ENCODE measurements at regions not wholly inside any gene's neighbourhood (a gene's known extent, or its start where the extent isn't known, plus 50 kb on each side); places are given as distances from the start of the nearest gene placed in this dataset.
"Not testable (repeated sequence)": the region's sequence is repeated elsewhere in the genome, so short reads cannot be mapped to it uniquely, and the experiment has no call there.

GRCh38 chr6:156589281-156589680, 187.9 kb upstream of the ARID1B start:
- H3K36me3 ChIP-seq (ENCODE audit: control insufficient read depth, insufficient read depth, low read length), result no peaks in the 10 kb centered on the region
- H3K4me3 ChIP-seq (ENCODE audit: low read depth, low read length), result no peak overlapping the region
- H3K4me1 ChIP-seq, result no peaks in the 10 kb centered on the region
- TF ChIP-seq, protein P1, sequence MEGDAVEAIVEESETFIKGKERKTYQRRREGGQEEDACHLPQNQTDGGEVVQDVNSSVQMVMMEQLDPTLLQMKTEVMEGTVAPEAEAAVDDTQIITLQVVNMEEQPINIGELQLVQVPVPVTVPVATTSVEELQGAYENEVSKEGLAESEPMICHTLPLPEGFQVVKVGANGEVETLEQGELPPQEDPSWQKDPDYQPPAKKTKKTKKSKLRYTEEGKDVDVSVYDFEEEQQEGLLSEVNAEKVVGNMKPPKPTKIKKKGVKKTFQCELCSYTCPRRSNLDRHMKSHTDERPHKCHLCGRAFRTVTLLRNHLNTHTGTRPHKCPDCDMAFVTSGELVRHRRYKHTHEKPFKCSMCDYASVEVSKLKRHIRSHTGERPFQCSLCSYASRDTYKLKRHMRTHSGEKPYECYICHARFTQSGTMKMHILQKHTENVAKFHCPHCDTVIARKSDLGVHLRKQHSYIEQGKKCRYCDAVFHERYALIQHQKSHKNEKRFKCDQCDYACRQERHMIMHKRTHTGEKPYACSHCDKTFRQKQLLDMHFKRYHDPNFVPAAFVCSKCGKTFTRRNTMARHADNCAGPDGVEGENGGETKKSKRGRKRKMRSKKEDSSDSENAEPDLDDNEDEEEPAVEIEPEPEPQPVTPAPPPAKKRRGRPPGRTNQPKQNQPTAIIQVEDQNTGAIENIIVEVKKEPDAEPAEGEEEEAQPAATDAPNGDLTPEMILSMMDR (IDR thresholded peaks at IDR 0.05), result no peak
- no peak overlapping the region for H3K4me2 ChIP-seq (ENCODE audit: low read length)
- no peak overlapping the region for H3K9ac ChIP-seq
- no peaks in the 10 kb centered on the region for H3K79me2 ChIP-seq
- no peaks in the 10 kb centered on the region for H3K9me3 ChIP-seq (ENCODE audit: control insufficient read depth, low read length)
- no peak overlapping the region for H2AFZ ChIP-seq
- H3K27ac ChIP-seq, result no peak overlapping the region
- H3K27me3 ChIP-seq (ENCODE audit: control insufficient read depth, insufficient read depth, low read length), result no peaks in the 10 kb centered on the region

DNA sequence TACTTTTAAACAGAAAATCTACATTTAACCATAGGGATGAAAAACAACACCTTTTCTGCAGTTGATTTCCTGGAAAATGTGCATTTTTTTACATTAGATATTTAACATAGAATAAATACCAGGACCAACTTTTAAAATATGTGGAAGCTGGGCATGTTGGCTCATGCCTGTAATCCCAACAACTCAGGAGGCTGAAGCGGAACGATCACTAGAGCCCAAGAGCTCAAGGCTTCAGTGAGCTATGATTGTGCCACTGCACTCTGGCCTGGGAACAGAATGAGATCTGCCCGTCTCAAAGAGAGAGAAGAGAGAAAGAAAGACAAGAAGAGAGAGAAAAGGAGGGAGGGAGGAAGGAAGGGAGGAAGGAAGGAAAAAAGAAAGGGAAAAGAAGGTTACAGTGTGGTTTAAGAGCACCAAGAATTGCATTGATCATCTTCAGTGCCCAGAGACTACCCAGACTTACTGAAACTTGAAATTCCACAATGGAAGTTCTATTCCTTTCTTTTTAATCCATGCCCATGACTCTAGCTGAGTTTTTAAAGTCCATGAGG, 189.4 kb upstream of the ARID1B start:
- H3K36me3 ChIP-seq (ENCODE audit: control insufficient read depth, insufficient read depth, low read length), result no peaks in the 10 kb centered on the region
- TF ChIP-seq, protein P1 (IDR thresholded peaks at IDR 0.05), result no peak
- no peaks in the 10 kb centered on the region for H3K4me1 ChIP-seq
- no peaks in the 10 kb centered on the region for H3K79me2 ChIP-seq
- no peak overlapping the region for H3K27ac ChIP-seq
- no peaks in the 10 kb centered on the region for H3K27me3 ChIP-seq (ENCODE audit: control insufficient read depth, insufficient read depth, low read length)
- H3K9me3 ChIP-seq (ENCODE audit: control insufficient read depth, low read length), result no peaks in the 10 kb centered on the region
- no peak overlapping the region for H2AFZ ChIP-seq
- H3K4me3 ChIP-seq (ENCODE audit: low read depth, low read length), result no peak overlapping the region
- no peak overlapping the region for H3K9ac ChIP-seq
- H3K4me2 ChIP-seq (ENCODE audit: low read length), result no peak overlapping the region

- Histone ChIP-seq H3K9ac (no peak overlapping the region), H3K36me3 (ENCODE audit: control insufficient read depth, insufficient read depth, low read length) (no peaks in the 10 kb centered on the region), H3K79me2 (no peaks in the 10 kb centered on the region), H3K27me3 (ENCODE audit: control insufficient read depth, insufficient read depth, low read length) (no peaks in the 10 kb centered on the region), H2AFZ (no peak overlapping the region), H3K27ac (no peak overlapping the region), H3K4me3 (ENCODE audit: low read depth, low read length) (no peak overlapping the region), H3K4me1 (no peaks in the 10 kb centered on the region), H3K4me2 (ENCODE audit: low read length) (no peak overlapping the region), H3K9me3 (ENCODE audit: control insufficient read depth, low read length) (no peaks in the 10 kb centered on the region)
- TF ChIP-seq, protein P1 (IDR thresholded peaks at IDR 0.05), result no peak
Measured at GRCh38 chr6:156587071-156587470, 190.1 kb upstream of the ARID1B start.

DNA sequence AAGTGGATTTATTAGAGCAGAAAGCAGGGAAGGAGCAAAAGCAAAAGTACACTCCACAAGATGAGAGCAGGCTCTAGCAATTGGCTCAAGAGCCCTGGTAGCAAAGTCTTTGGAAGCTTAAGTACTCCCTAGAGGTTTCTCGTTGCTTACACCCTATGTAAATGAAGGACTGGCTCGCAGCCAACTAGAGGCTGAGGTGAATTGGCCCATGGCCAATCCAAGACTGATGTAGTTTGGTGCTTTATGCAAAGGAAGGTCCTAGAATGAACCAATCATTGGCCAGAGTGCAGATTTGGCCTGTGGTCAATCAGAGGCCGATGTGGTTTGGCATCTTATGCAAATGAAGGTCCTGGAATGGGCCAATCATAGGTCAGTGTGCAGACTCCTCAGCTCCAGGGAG, 191.3 kb upstream of the ARID1B start:
- Histone ChIP-seq H3K9me3 (ENCODE audit: control insufficient read depth, low read length) (no peaks in the 10 kb centered on the region), H3K4me2 (ENCODE audit: low read length) (no peak overlapping the region), H3K4me3 (ENCODE audit: low read depth, low read length) (no peak overlapping the region), H2AFZ (no peak overlapping the region), H3K9ac (no peak overlapping the region), H3K27me3 (ENCODE audit: control insufficient read depth, insufficient read depth, low read length) (no peaks in the 10 kb centered on the region), H3K4me1 (no peaks in the 10 kb centered on the region), H3K79me2 (no peaks in the 10 kb centered on the region), H3K27ac (no peak overlapping the region), H3K36me3 (ENCODE audit: control insufficient read depth, insufficient read depth, low read length) (no peaks in the 10 kb centered on the region)
- TF ChIP-seq, protein P1 (IDR thresholded peaks at IDR 0.05), result no peak

- H2AFZ ChIP-seq; H3K4me2 ChIP-seq (ENCODE audit: low read length); H3K4me3 ChIP-seq (ENCODE audit: low read depth, low read length); H3K36me3 ChIP-seq (ENCODE audit: control insufficient read depth, insufficient read depth, low read length); H3K9me3 ChIP-seq (ENCODE audit: control insufficient read depth, low read length); H3K27ac ChIP-seq; H3K27me3 ChIP-seq (ENCODE audit: control insufficient read depth, insufficient read depth, low read length); H3K79me2 ChIP-seq; H3K9ac ChIP-seq; H3K4me1 ChIP-seq: not testable (repeated sequence)
Measured at GRCh38 chr6:156584121-156584520, 193.1 kb upstream of the ARID1B start.
